Ishikawa (cell line): ENCODE measurements at regions not wholly inside any gene's neighbourhood (a gene's known extent, or its start where the extent isn't known, plus 50 kb on each side); places are given as distances from the start of the nearest gene placed in this dataset.

Source experiments
- CREB1 ChIP-seq: IDR thresholded peaks from 2 replicates; pipeline ENCODE4 v1.6.1; 2012; ENCODE audit warnings: low read depth
- TAF1 ChIP-seq: IDR thresholded peaks from 2 replicates; pipeline ENCODE4 v1.6.1; 2012; ENCODE audit warnings: low read depth, mild to moderate bottlenecking
- TCF12 ChIP-seq: IDR thresholded peaks from 2 replicates; pipeline ENCODE4 v1.6.1; 2012; ENCODE audit warnings: low read depth
- YY1 ChIP-seq: IDR thresholded peaks from 2 replicates; pipeline ENCODE4 v1.6.1; 2012; ENCODE audit warnings: low read depth
- TF ChIP-seq, protein P1 (sequence below): IDR thresholded peaks from 2 replicates; pipeline ENCODE4 v1.6.1; 2012
- TF ChIP-seq, protein P2 (sequence below): IDR thresholded peaks from 2 replicates; pipeline ENCODE4 v1.6.1; 2012; ENCODE audit warnings: low read depth, mild to moderate bottlenecking
- TF ChIP-seq, protein P3 (sequence below): IDR thresholded peaks from 2 replicates; pipeline ENCODE4 v1.6.1; 2012

DNA sequence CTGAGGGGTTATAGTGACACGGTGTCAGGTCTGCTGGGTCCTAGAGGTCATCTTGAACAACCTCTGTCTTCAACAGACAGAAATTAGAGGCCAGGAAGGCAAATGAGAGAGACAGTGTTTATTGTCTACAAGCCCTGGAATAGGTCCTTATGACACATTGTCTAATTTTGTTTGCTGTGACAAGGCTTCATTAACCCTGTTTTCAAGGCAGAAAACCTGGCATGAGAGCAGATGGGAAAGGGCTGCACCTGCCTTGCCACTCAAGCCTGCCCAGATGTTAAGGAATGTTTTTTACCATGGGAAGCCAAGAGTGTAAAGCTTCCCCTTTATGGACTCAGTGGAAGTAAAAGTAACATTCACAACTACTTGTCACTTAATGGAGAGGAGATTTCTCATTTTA, 275.3 kb downstream of the KCNS3 start:
- TF ChIP-seq CREB1 (no peak), YY1 (no peak), TCF12 (no peak), TAF1 (no peak)
- TF ChIP-seq, protein P1, sequence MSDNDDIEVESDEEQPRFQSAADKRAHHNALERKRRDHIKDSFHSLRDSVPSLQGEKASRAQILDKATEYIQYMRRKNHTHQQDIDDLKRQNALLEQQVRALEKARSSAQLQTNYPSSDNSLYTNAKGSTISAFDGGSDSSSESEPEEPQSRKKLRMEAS, result no peak
- TF ChIP-seq, protein P2, sequence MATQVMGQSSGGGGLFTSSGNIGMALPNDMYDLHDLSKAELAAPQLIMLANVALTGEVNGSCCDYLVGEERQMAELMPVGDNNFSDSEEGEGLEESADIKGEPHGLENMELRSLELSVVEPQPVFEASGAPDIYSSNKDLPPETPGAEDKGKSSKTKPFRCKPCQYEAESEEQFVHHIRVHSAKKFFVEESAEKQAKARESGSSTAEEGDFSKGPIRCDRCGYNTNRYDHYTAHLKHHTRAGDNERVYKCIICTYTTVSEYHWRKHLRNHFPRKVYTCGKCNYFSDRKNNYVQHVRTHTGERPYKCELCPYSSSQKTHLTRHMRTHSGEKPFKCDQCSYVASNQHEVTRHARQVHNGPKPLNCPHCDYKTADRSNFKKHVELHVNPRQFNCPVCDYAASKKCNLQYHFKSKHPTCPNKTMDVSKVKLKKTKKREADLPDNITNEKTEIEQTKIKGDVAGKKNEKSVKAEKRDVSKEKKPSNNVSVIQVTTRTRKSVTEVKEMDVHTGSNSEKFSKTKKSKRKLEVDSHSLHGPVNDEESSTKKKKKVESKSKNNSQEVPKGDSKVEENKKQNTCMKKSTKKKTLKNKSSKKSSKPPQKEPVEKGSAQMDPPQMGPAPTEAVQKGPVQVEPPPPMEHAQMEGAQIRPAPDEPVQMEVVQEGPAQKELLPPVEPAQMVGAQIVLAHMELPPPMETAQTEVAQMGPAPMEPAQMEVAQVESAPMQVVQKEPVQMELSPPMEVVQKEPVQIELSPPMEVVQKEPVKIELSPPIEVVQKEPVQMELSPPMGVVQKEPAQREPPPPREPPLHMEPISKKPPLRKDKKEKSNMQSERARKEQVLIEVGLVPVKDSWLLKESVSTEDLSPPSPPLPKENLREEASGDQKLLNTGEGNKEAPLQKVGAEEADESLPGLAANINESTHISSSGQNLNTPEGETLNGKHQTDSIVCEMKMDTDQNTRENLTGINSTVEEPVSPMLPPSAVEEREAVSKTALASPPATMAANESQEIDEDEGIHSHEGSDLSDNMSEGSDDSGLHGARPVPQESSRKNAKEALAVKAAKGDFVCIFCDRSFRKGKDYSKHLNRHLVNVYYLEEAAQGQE, result no peak
- TF ChIP-seq, protein P3, sequence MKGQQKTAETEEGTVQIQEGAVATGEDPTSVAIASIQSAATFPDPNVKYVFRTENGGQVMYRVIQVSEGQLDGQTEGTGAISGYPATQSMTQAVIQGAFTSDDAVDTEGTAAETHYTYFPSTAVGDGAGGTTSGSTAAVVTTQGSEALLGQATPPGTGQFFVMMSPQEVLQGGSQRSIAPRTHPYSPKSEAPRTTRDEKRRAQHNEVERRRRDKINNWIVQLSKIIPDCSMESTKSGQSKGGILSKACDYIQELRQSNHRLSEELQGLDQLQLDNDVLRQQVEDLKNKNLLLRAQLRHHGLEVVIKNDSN, result no peak
